Stimulated activated CD4-positive, alpha-beta T cell treated with anti-CD3 and anti-CD28 coated beads, TNF-alpha, amount 100 ng/mL, for 24 hours (primary cell): ENCODE measurements at regions not wholly inside any gene's neighbourhood (a gene's known extent, or its start where the extent isn't known, plus 50 kb on each side); places are given as distances from the start of the nearest gene placed in this dataset.
"Not testable (repeated sequence)": the region's sequence is repeated elsewhere in the genome, so short reads cannot be mapped to it uniquely, and the experiment has no call there.

Experiments
- DNase-seq, 3 experiments: peaks; one replicate each; pipeline ENCODE4 v3.0.0-alpha.2; 2020; ENCODE audit warnings: low read depth in 3 of 3

DNA sequence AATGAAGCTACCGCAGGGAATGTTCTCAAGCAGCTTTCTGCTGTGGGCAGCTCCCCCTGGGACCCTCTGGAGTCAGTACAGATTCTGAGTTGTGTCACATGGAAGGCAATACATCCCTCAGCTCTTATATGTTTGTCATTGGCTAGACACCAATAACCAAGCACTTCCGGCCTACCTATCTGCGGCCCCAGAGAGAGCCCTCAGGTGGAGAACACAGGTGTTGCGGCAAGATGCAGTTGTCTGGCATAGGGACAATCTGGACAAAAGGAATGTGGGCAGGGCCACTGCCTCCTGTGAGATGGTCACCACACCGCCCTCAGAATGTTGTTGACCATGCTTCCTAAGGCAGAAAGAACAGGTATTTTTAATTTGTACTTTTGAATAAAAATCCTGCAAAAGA, 118.7 kb downstream of the BRMS1L start:
- DNase-seq: peak in 1 of 3 experiments; percentile 12

DNA sequence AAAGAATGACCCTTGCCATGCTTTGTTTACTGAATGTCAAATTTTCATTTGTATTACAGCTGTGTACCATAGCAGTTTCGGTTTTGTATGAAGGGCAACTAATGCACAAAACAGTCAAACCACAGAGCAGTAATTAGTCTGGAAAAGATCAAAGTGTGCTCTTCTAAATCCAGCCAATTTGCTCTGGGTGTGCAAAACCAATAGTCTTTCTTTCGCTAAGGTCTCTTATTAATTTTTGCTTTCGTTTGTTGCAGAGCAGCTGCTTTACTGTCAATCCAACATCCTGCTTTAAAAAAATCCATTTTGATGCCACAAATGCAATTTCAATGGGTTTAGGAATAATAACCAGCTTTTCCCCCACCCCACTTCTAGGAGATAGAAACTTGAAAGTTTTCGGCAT, 114.2 kb downstream of the BRMS1L start:
- DNase-seq: no peak

DNA sequence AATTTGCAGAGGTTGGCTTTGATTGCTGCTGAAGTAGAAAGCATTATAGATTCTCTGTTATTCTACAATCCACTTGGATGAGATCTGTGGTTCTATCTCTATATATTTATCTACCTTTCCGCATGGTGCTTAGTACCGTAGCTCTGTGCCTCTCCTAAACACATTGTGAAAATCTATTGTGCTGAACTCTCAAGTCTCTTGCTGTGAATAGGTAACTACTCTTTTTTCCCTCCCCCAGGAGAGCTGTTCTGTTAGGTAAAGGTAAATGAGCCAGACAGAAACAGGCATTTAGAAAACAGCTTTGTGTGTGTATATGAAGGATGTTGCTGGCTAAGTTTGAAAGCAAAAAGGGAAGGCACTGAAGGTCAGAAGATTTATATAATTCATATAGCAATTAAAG, 112.6 kb downstream of the BRMS1L start:
- DNase-seq: no peak

DNA sequence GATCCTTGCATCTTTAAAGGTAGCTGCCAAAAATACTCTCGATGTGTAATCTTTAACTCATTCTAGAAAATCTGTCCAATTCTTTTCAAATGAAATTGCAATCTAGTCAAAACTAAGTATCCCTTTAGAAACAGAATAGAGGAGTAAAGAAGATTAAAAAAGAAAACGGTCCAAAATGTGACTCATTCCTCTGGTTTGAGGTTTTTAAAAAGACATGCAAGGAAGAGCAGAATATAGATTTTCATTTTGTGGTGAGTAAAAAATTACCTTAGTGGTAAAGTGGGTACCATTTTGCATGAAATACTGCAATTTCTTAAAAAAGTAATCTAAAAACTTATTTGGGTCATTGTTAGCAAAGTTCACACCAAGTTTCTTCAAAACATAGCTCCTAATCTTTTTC, 108.4 kb downstream of the BRMS1L start:
- no peak for DNase-seq

DNA sequence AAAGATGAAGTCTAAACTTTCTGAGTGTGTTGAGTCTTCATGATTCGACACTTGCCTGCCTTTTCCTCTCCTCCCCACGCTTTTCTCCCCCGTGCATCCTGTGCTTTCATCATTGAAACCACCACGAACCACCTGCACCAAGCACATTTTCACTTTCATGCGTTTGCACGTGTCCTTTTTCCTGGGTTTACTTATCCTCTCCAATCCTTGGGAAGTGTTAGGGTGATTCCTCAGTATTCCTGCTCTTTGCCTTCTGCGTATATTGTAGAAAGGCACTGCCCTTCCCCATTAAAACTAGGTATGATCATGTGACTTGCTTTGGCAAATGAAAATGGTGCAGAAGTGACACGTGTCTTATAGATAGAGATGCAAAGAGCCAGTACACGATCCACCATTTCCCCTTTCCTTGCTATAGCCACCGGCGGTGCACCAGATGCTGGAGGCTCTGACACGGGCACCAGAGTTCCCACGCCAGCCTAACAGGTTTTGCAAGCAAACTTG, 106.6 kb downstream of the BRMS1L start:
- peak in 2 of 3 experiments; percentile 14 to 29 for DNase-seq

DNA sequence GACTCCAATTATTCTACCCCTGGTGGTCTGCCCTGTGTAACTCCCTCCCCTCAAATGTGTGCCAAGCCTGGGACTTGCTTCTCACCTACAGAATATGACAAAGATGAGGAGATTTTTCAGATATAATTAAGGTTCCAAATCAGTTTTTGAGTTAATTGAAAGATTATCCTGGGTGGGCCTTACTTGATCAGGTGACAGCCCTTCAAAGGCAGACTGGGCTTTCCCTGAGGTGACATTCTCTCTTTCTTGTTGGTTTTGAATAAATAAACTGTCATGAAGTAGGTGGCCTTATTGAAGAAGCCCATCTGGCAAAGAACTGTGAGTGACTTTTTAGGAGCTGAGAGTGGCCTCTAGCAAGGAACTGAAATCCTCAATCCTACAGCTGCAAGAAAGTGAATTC, 106.0 kb downstream of the BRMS1L start:
- no peak for DNase-seq

DNA sequence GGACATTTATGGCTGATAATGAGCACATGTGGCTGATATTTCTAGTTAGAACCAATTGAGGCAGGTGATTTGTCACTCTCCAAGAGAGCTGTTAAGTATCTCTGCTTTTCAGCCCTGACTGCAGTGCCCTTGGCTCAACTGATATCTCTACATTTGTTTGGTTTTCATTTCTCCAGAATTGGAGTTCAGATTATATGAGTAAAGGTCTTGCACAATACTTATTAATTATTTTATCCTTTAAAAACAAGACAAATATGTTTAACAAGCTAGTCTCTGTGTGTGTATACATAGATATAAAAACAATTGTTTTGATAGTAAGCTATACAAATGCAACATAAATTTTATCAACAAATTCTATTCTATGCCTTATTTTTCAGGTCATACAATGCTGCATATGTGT, 105.2 kb downstream of the BRMS1L start:
- DNase-seq: no peak

DNA sequence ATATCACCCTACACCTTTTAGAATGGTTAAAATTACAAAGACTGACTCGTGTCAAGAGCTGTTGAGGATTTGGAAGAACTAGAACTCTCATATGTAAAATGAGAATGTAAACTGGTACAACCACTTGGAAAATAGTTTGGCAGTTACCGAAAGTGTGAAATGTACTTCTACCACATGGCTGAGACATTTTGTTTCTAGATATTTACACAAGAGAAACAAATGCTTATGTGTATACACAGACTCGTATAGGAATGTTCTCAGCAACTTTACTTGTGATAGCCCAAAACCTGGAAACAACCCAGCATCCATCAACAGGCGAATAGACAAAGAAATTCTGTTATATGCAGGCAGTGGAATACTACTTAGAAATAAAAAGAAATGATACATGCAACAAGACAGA, 103.0 kb downstream of the BRMS1L start:
- no peak for DNase-seq

DNA sequence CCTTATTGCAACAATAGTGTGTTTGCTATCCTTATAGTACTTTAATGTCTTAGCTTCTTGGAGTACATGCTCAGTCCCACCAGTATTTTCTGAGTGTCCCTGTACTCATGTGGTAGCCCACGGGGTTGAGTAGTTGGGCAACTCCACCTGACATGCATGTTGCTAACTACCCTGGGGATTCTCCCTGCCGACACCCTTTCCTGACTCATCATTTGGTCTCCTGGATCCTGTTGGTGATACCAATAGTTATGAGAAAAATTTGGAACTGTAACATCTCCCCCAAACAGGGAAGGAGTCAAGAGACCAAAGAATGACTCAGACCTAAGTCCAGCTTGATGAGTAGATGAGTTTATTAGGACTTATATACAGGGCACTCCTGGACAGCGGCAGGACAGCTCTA, 101.6 kb downstream of the BRMS1L start:
- DNase-seq: no peak

DNA sequence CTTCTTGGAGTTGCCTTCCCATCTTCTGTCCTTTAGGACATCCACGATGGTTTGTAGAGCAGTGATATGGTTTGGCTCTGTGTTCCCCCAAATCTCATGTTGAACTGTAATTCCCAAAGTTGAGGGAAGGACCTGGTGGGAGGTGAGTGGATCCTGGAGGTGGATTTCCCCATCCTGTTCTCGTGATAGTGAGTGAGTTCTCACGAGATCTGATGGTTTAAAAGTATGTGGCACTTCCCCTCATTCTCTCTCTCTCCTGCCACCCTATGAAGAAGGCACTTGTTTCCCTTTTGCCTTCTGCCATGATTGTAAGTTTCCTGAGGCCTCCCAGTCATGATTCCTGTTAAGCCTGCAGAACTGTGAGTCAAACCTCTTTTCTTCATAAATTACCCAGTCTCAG, 99.2 kb downstream of the BRMS1L start:
- no peak for DNase-seq

DNA sequence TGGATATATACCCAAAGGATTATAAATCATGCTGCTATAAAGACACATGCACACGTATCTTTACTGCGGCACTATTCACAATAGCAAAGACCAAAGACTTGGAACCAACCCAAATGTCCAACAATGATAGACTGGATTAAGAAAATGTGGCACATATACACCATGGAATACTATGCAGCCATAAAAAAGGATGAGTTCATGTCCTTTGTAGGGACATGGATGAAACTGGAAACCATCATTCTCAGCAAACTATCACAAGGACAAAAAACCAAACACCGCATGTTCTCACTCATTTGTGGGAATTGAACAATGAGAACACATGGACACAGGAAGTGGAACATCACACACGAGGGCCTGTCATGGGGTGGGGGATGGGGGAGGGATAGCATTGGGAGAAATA, 96.5 kb downstream of the BRMS1L start:
- not testable (repeated sequence) for DNase-seq

DNA sequence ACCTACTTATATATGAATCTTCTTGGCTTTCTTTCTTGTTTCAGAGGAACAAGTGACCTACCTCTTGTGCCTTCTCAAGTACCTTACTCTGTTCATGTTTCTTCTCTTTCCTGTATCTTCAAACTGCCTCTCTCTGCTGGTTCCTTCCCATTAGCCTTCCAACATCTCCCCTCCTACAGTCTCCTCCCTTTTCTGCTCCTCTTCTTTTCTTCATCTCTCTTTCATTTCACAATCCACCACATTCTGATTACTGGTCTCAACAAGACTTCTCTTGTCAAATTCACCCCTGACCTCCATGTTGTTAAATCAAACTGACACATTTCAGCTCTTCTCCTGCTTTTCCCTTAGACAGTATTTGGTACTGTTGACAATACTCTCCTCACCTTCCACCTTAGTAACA, 95.6 kb downstream of the BRMS1L start:
- DNase-seq: no peak
